Keratinocyte (primary cell): ENCODE measurements at regions not wholly inside any gene's neighbourhood (a gene's known extent, or its start where the extent isn't known, plus 50 kb on each side); places are given as distances from the start of the nearest gene placed in this dataset.
A peak's percentile ranks its signal among the peaks of the same experiment; 100 is the strongest.

Experiments used
- CTCF ChIP-seq, 3 experiments: IDR thresholded peaks in 1 of 3; conservative IDR thresholded peaks in 1 of 3; optimal IDR thresholded peaks in 1 of 3; 2 replicates in 2 of 3; 3 replicates in 1 of 3; pipeline versions ENCODE3 to v1.5.1; 2011; ENCODE audit warnings: low read length in 3 of 3, mild to moderate bottlenecking in 3 of 3, moderate library complexity in 2 of 3, control low read depth in 1 of 3, inconsistent platforms in 1 of 3; ENCODE audit not compliant: insufficient read depth in 2 of 3; ENCODE audit errors: extremely low read depth in 1 of 3
- EZH2 ChIP-seq: IDR thresholded peaks from one replicate; pipeline ENCODE4 v1.6.1; 2012; ENCODE audit warnings: inconsistent platforms, mild to moderate bottlenecking, low read length, moderate library complexity

GRCh38 chr10:50988792-50989191 is 85.5 kb upstream of the PRKG1 start:
- peak in 2 of 3 experiments; percentile 17 to 21 for TF ChIP-seq CTCF (optimal IDR thresholded peaks at IDR 0.05 in 1 of 3, IDR thresholded peaks at IDR 0.05 in 1 of 3, conservative IDR thresholded peaks at IDR 0.05 in 1 of 3; ENCODE audit: extremely low read depth in 1 of 3, insufficient read depth in 2 of 3, low read length in 3 of 3)
- TF ChIP-seq EZH2: no peak
